ENCODE measurements at regions not wholly inside any gene's neighbourhood (a gene's known extent, or its start where the extent isn't known, plus 50 kb on each side); places are given as distances from the start of the nearest gene placed in this dataset.

DNA sequence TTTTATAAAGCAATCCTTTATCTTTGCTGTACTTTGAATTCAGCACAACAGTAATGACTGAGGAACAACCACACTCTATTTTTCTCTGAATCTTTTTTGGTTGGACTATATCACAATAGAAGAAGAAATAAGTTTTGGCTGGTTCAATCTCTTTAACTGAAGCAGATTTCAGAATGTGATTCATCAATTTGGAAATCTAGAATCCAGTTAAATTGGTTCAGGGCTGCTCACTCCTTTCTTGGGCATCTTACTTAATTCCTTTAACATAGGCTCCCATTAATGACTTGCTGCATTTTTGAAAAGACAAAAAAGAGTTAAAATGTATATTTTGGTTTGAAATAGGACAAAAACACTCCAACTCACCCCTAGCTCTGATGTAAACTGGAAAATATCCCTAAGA, 688.3 kb upstream of the NECTIN3 start:
- no peaks in the 10 kb centered on the region for H3K4me1 Mint-ChIP-seq
- no peak overlapping the region for H3K4me3 Mint-ChIP-seq
- H3K27ac ChIP-seq (ENCODE audit: low read depth, low read length): no peak overlapping the region
- no peak overlapping the region for H3K4me3 ChIP-seq (ENCODE audit: low read length)
- H3K27me3 ChIP-seq (ENCODE audit: control insufficient read depth, insufficient read depth, low read length, poor library complexity, severe bottlenecking): no peaks in the 10 kb centered on the region
- H3K9me3 Mint-ChIP-seq: no peaks in the 10 kb centered on the region
- DNase-seq: no peak
- no peaks in the 10 kb centered on the region for H3K36me3 ChIP-seq (ENCODE audit: control insufficient read depth, insufficient read depth, low read length)
- TF ChIP-seq, protein P1, sequence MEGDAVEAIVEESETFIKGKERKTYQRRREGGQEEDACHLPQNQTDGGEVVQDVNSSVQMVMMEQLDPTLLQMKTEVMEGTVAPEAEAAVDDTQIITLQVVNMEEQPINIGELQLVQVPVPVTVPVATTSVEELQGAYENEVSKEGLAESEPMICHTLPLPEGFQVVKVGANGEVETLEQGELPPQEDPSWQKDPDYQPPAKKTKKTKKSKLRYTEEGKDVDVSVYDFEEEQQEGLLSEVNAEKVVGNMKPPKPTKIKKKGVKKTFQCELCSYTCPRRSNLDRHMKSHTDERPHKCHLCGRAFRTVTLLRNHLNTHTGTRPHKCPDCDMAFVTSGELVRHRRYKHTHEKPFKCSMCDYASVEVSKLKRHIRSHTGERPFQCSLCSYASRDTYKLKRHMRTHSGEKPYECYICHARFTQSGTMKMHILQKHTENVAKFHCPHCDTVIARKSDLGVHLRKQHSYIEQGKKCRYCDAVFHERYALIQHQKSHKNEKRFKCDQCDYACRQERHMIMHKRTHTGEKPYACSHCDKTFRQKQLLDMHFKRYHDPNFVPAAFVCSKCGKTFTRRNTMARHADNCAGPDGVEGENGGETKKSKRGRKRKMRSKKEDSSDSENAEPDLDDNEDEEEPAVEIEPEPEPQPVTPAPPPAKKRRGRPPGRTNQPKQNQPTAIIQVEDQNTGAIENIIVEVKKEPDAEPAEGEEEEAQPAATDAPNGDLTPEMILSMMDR (conservative IDR thresholded peaks at IDR 0.05): no peak
- no peaks in the 10 kb centered on the region for H3K27me3 Mint-ChIP-seq (ENCODE audit: insufficient read depth)
- H3K27ac Mint-ChIP-seq: no peak overlapping the region
- H3K36me3 Mint-ChIP-seq (ENCODE audit: low read depth): no peaks in the 10 kb centered on the region
- H3K9ac ChIP-seq (ENCODE audit: extremely low read depth, low read length, poor library complexity, severe bottlenecking): no peak overlapping the region
- H3K4me1 ChIP-seq (ENCODE audit: control insufficient read depth, insufficient read depth, low read length): no peaks in the 10 kb centered on the region
- H3K9me3 ChIP-seq (ENCODE audit: control insufficient read depth, low read length): no peaks in the 10 kb centered on the region

DNA sequence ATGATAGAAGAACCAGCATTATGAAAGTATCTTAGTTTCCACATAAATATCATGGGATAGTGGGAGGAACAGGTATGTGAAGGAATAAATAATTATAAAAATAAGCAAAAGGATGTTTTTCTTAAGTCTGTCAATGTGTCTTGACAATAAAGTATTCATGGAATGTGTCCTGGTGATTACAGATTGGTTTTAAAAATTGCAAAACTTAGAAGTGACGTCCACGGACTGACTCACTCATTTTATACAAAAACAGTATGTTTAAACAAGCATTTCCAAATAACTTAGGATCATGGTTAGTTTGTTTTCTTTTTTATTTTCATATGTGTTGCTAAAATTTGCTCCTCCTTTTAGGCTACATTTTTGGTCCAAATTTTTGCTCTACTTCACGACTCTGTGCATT, 687.0 kb upstream of the NECTIN3 start:
- no peak overlapping the region for H3K27ac ChIP-seq (ENCODE audit: low read depth, low read length)
- no peaks in the 10 kb centered on the region for H3K4me1 Mint-ChIP-seq
- no peak for DNase-seq
- H3K4me3 ChIP-seq (ENCODE audit: low read length): no peak overlapping the region
- H3K9me3 ChIP-seq (ENCODE audit: control insufficient read depth, low read length): no peaks in the 10 kb centered on the region
- no peaks in the 10 kb centered on the region for H3K4me1 ChIP-seq (ENCODE audit: control insufficient read depth, insufficient read depth, low read length)
- no peaks in the 10 kb centered on the region for H3K36me3 ChIP-seq (ENCODE audit: control insufficient read depth, insufficient read depth, low read length)
- no peaks in the 10 kb centered on the region for H3K27me3 ChIP-seq (ENCODE audit: control insufficient read depth, insufficient read depth, low read length, poor library complexity, severe bottlenecking)
- H3K4me3 Mint-ChIP-seq: no peak overlapping the region
- H3K9me3 Mint-ChIP-seq: no peaks in the 10 kb centered on the region
- WGBS, 2 experiments (ENCODE audit: insufficient coverage in 1 of 2, insufficient read length in 1 of 2): 95% methylated on average over 3 of the region's 3 CpGs; no CpG with 5 or more reads in 1 of the 2 experiments
- no peaks in the 10 kb centered on the region for H3K36me3 Mint-ChIP-seq (ENCODE audit: low read depth)
- H3K9ac ChIP-seq (ENCODE audit: extremely low read depth, low read length, poor library complexity, severe bottlenecking): no peak overlapping the region
- no peaks in the 10 kb centered on the region for H3K27me3 Mint-ChIP-seq (ENCODE audit: insufficient read depth)
- TF ChIP-seq, protein P1 (conservative IDR thresholded peaks at IDR 0.05): no peak
- H3K27ac Mint-ChIP-seq: no peak overlapping the region

DNA sequence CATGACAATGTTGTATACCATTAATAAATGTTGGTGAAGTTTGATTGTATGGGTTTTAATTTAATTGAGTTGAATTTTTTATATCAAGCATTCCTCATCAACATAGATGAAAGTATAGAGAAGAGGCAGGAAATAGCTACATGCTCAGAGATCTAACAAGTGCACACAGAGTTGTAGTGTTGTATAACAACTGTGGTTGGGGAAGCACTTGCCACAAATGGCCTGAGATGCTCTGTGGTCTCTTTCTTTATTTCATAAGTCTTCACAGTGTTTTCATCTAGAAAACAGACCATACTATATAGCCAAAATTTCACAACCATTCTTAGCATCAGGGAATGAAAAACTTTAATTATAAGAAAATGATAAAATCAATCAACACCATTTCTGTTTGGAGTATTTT, 682.6 kb upstream of the NECTIN3 start:
- Mint-ChIP-seq H3K27me3 (ENCODE audit: insufficient read depth) (no peaks in the 10 kb centered on the region), H3K27ac (no peak overlapping the region), H3K9me3 (no peaks in the 10 kb centered on the region), H3K36me3 (ENCODE audit: low read depth) (no peaks in the 10 kb centered on the region), H3K4me1 (peaks cover 1% of the 10 kb centered on the region), H3K4me3 (no peak overlapping the region)
- H3K27me3 ChIP-seq (ENCODE audit: control insufficient read depth, insufficient read depth, low read length, poor library complexity, severe bottlenecking): no peaks in the 10 kb centered on the region
- no peak overlapping the region for H3K4me3 ChIP-seq (ENCODE audit: low read length)
- no peak overlapping the region for H3K9ac ChIP-seq (ENCODE audit: extremely low read depth, low read length, poor library complexity, severe bottlenecking)
- H3K4me1 ChIP-seq (ENCODE audit: control insufficient read depth, insufficient read depth, low read length): no peaks in the 10 kb centered on the region
- no peaks in the 10 kb centered on the region for H3K36me3 ChIP-seq (ENCODE audit: control insufficient read depth, insufficient read depth, low read length)
- H3K27ac ChIP-seq (ENCODE audit: low read depth, low read length): no peak overlapping the region
- no peaks in the 10 kb centered on the region for H3K9me3 ChIP-seq (ENCODE audit: control insufficient read depth, low read length)
- TF ChIP-seq, protein P1 (conservative IDR thresholded peaks at IDR 0.05): no peak
- no peak for DNase-seq

All from endodermal cell (in vitro differentiated cells).